Glomerular visceral epithelial cell (primary cell): ENCODE measurements at regions not wholly inside any gene's neighbourhood (a gene's known extent, or its start where the extent isn't known, plus 50 kb on each side); places are given as distances from the start of the nearest gene placed in this dataset.
"Not testable (repeated sequence)": the region's sequence is repeated elsewhere in the genome, so short reads cannot be mapped to it uniquely, and the experiment has no call there.

Source experiments
- DNase-seq: peaks from one replicate; pipeline ENCODE4 v3.0.0-alpha.2; 2016; ENCODE audit errors: extremely low spot score

DNA sequence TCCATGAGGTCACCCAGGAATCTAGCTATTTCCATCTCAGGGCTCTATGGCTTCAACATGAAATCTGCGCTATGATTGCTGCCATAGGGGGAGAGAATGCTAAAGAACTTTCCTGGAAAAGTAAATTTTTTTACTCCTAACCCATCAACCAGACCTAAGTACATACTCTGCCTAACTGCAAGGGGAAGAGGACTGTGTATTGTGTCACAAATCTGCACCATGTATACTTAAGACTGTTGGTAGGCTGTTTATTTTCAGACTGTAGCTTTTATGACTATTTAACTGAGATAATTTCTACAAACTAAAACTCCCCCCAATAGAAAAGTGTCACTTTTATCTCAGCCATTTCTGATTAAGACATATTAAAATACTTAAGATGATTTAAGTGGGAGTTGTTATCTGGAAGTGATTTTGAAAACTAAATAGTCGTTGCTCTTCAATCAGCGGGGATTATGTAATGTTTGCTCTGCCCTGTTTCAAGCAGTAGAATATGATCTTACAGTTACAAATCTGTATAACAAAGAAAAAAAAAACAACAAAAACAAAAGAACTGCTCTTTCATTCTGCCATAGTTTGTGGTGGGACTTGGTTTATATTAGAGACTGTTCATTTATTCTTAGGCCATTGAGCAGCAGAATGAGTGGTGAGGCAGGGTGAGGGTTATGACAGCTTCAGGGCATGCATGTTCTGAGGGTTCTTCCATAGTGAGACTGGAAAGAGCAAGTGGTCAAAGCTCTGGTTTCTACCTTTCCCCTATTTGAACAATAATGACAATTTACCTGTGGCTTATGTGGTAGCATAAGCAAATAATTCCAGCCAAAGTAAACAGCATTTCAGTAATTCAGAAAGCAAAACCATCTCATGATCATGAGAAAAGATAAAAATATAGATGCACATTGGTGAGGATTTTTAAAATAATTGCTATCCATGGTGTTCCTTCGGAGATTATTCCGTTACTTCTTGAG is 126.3 kb upstream of the CEP162 start:
- DNase-seq, result no peak

DNA sequence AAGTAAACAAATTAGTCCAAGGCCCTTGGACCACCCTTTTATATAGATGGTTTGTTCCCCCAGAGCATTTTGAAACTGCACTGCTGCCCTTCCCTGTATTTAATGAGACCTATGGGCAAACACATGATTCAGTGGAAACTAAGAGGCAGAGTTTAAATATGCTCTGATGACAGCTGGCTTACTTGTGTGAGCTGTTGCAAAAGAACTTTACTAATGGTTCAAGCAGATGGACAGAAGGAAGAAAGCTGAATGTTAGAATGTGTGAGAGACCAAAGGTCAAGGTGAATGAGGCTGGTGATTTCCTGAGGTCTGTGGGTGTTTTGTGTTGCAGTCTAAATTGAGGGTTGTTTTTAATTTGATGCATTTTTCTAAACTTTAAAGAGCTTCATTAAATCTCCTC is 123.0 kb upstream of the CEP162 start:
- DNase-seq, result no peak

- no peak for DNase-seq
Observed at GRCh38 chr6:84349542-84349941, 122.1 kb upstream of the CEP162 start.

DNA sequence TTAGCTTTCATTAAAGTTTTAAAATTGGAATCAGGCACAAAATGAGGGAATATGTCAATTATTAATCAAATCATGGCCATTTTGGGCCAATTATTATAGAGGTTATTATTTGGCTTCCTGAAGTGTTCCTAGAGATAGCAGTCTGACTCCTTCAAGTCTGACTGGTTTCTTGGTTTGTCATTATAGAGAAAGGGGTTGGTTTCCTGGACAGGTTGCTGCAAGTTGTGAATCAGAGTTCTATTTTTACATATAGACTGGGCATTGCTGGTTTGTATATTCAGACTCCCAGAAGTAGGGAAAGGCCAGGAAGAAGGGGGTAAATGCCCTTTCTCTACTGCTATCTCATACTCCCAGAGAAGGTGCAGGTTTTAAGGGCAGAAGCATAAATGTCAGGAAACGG is 121.4 kb upstream of the CEP162 start:
- DNase-seq, result no peak

DNA sequence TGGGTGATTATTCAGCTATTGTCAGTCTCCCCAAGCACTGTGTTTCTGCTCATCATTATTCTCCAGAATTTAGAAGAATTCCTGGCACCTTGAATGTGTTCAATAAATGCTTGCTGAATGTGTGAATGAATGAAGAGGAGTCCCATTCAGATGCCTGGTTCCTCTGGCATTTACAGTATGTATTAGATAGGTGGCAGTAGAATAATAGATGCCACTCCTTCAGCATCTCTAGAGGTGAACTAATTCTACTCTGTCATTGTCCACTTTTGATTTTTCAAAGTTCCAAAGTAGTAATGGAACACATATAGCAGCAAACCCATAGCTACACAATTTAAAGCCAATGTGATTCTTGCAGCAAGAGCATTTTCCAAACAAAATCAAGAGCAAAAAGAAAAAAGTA is 118.9 kb upstream of the CEP162 start:
- DNase-seq, result no peak

DNA sequence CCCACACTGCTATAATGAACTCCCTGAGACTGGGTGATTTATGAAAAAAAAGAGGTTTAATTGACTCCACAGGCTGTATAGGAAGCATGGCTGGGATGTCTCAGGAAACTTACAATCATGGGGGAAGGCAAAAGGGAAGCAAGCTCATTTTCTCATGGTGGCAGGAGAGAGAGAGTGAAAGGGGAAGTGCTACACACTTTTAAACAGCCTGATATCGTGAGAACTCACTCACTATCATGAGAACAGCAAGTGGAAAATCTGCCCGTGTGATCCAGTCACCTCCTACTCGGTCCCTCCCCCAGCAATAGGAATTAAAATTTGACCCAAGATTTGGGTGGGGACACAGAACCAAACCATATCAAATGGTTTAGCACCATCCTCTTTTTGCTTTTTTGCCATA is 116.6 kb upstream of the CEP162 start:
- no peak for DNase-seq

GRCh38 chr6:84340422-84340821 is 113.0 kb upstream of the CEP162 start:
- DNase-seq, result no peak

DNA sequence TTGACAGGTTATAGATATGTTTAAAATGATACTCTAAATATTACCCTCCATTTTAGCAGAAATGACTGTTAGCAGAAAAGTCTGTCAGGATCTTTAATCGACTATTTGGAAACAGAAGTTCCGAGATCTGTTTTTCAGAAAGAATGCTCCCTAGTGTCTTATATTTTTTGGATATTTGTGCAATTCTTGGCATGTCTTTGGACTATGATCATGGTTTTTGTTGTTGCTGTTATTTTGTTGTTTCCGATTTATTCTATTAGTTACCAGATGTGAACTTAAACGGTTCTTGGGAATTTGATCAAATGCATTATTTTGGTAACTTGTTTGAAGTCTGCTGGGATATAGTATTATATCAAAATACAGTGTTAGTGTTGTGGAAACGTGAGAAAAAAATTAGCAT is 106.4 kb upstream of the CEP162 start:
- no peak for DNase-seq

DNA sequence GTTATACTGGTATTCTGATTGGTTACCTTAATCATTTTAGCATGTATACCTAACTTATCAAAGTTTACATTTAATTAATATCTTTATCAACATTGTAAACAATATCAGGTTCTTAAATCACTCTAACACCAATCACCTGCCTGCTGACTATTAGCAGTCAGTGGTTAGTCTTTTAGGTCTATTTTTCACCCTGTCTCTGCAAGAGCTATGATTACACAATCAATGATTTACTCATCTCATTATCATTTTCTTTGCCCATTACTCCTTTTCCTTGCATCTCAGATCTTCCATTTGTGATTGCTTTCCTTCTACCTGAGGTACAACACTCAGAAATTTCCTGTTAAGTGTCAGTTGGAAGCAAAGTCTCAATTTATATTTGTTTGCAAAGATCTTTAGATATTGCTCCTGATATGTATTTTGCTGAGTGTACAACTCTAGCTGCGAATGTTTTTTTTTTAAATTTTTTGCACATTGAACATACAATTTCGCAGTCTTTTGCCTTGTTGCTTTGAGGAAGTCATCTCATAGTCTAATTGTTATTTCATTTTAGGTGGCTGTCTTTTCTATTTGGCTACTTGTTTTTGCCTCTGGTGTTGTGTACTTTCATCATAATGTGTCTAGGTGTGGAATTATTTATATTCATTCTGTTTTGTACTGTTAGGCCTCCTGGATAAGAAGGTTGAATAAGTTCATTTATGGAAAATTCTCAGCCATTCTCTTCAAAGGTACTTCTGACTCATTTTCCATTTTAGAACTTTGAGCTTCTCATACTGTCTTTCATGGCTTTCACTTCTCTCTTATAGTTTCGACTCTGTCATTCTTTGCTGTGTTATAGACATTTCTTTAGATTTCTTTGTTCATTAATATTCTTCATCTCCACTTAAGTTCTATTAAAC is 104.9 kb upstream of the CEP162 start:
- DNase-seq, result no peak

DNA sequence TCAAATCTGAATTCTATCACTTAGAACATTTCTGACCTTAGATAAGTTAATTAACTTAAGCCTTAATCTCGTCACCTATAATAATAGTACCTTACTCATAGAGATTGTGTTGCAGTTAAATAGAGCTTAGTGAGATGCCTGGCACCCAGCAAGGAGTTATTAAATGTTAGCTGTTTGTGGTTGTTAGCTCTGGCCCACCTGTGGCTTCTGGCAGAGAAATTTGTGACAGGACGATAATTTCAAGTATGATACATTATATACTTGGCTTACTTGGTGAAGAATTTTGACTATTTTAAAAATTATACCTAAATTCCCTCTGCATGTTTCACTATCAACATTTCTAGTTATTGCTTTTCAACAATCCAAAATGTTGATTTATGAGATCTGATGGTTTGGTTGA is 102.9 kb upstream of the CEP162 start:
- no peak for DNase-seq

- no peak for DNase-seq
Observed at GRCh38 chr6:84329516-84329915, 102.1 kb upstream of the CEP162 start.

DNA sequence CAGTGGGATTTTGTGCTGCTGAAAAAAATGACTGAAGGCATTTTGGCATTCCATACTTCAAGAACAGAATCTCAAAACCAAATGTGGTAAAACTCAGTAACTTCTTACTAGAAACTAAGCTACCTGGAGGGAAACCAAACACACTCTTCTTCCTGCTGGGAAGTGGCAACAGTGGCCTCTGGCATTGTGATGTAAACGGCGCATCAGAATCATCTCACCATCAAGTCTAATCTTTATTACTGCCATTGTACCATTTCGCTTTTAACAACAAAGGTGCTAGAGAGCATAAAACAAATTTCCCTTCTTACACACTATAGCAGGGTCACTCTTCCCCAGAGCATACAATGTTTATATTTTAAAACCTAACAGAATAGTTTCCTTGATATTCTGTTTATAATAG is 101.6 kb upstream of the CEP162 start:
- no peak for DNase-seq

GRCh38 chr6:84317463-84317862 is 90.0 kb upstream of the CEP162 start:
- DNase-seq, result no peak

- DNase-seq, result no peak
Observed at GRCh38 chr6:84314377-84314898, 87.0 kb upstream of the CEP162 start.

- no peak for DNase-seq
Observed at GRCh38 chr6:84309336-84309735, 81.9 kb upstream of the CEP162 start.

DNA sequence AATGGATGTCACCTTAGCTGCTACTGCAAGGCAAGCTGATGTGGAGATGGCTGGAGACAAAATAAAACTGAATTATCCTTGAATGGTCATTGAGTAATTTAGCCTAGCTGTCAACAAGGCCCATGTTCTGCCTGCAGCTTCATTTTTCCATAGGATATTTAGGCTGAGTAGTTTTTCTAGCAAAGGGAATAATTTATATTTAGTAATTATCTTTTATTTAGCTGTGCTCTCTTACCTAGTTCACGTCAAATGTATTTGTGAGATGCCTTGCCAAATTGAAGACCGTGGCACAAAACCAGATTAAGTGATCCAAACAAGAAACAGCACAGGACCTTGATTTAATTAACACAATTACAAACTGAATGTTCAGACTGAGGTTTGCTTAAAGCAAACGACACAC is 77.4 kb upstream of the CEP162 start:
- DNase-seq, result no peak

GRCh38 chr6:84291033-84291432 is 63.6 kb upstream of the CEP162 start:
- DNase-seq, result not testable (repeated sequence)

DNA sequence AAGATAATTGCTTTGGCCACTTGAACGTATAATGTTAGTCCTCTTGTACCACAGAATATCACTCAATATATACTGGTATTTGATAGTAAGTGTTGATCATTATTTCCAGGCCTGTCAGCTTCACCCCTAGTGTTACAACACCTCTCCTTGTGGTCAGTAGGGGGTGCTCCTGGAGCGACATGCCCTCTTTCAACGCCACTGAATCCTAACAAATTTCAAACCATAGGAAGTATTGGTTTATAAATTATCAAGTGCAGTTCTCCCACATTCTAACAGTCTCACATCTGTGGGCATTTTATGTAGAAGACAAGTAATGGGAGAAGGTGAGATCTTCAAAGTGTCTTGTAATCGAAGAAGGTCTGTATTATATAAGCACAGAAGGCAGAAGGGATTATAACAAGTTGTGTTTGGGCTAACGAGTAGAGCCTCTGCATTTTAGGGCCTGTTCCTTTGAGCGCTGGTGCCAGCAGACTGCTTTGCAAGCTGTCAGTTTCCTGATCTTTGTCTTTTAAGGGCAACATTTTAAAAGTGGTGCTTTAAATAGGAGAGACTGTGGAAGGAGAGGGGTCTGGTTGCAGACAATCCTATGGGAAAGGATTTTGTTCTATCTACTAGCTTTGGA is 57.1 kb upstream of the CEP162 start:
- DNase-seq, result no peak

- no peak for DNase-seq
Observed at GRCh38 chr6:84282550-84282949, 55.1 kb upstream of the CEP162 start.

GRCh38 chr6:84280639-84281038 is 53.2 kb upstream of the CEP162 start:
- DNase-seq, result no peak

- DNase-seq, result no peak
Observed at GRCh38 chr6:84280030-84280429, 52.6 kb upstream of the CEP162 start.
